Neural cell (in vitro differentiated cells): ENCODE measurements at regions not wholly inside any gene's neighbourhood (a gene's known extent, or its start where the extent isn't known, plus 50 kb on each side); places are given as distances from the start of the nearest gene placed in this dataset.
A peak's percentile ranks its signal among the peaks of the same experiment; 100 is the strongest.

ENCODE experiments used
- H2AFZ ChIP-seq: fragments of 200-600, 300-800 bp; sonication (generic), shearing (Covaris generic); 2 replicates; pipeline ENCODE4 v1.6.0; 2014; ENCODE audit warnings: low read depth, mild to moderate bottlenecking, antibody characterized with exemption, low read length, moderate library complexity
- H3F3A ChIP-seq: fragments of 200-600 bp; shearing (Covaris generic); 2 replicates; pipeline ENCODE4 v1.6.1; 2016; ENCODE audit warnings: mild to moderate bottlenecking, moderate library complexity, mixed read lengths, antibody characterized with exemption, low read length; ENCODE audit not compliant: insufficient read depth, poor library complexity, severe bottlenecking
- H3K27ac ChIP-seq: fragments of 200-600, 300-800 bp; sonication (generic), shearing (Covaris generic); 2 replicates; pipeline ENCODE4 v1.5.1; 2014; ENCODE audit warnings: mild to moderate bottlenecking, low read length, moderate library complexity
- H3K27me3 ChIP-seq: fragments of 300-800, 200-600 bp; sonication (generic), shearing (Covaris generic); 2 replicates; pipeline ENCODE4 v1.6.0; 2014; ENCODE audit warnings: mild to moderate bottlenecking, low read depth, low read length, moderate library complexity; ENCODE audit not compliant: insufficient read depth
- H3K36me3 ChIP-seq: fragments of 300-800, 200-600 bp; sonication (generic), shearing (Covaris generic); 2 replicates; pipeline ENCODE4 v1.5.1; 2014; ENCODE audit warnings: mild to moderate bottlenecking, antibody characterized with exemption, low read length, moderate library complexity; ENCODE audit not compliant: insufficient read depth
- H3K4me2 ChIP-seq: fragments of 300-800, 200-600 bp; sonication (generic), shearing (Covaris generic); 2 replicates; pipeline ENCODE4 v1.6.0; 2014; ENCODE audit warnings: mild to moderate bottlenecking, low read length
- H3K4me3 ChIP-seq: fragments of 300-800, 200-600 bp; sonication (generic), shearing (Covaris generic); 2 replicates; pipeline ENCODE4 v1.5.1; 2014; ENCODE audit warnings: mild to moderate bottlenecking, low read length, moderate library complexity
- H3K79me2 ChIP-seq: fragments of 200-600 bp; shearing (Covaris generic); replicated peaks from 2 replicates; pipeline ENCODE4 v1.6.0; 2014; ENCODE audit warnings: mild to moderate bottlenecking, low read length, moderate library complexity; ENCODE audit not compliant: insufficient read depth
- H3K9ac ChIP-seq: fragments of 300-800, 200-600 bp; sonication (generic), shearing (Covaris generic); 2 replicates; pipeline ENCODE4 v1.6.1; 2016; ENCODE audit warnings: mild to moderate bottlenecking, low read length, mixed read lengths
- H3K9me2 ChIP-seq: fragments of 200-600 bp; shearing (Covaris generic); 2 replicates; pipeline ENCODE4 v1.6.1; 2016; ENCODE audit warnings: mild to moderate bottlenecking, low read length, mixed read lengths; ENCODE audit not compliant: insufficient read depth
- H3K9me3 ChIP-seq: fragments of 200-600, 300-800 bp; sonication (generic), shearing (Covaris generic); 2 replicates; pipeline ENCODE4 v1.6.1; 2016; ENCODE audit warnings: mild to moderate bottlenecking, mixed run types, low read length, moderate library complexity, mixed read lengths
- H4K20me1 ChIP-seq: fragments of 200-600 bp; shearing (Covaris generic); 2 replicates; pipeline ENCODE4 v1.6.1; 2016; ENCODE audit warnings: mild to moderate bottlenecking, mixed run types; ENCODE audit not compliant: insufficient read depth
- CTCF ChIP-seq: fragments of 450-650 bp; IDR thresholded peaks from 2 replicates; pipeline ENCODE4 v1.5.1; 2014; ENCODE audit warnings: antibody characterized with exemption, mild to moderate bottlenecking, moderate library complexity; ENCODE audit not compliant: poor library complexity, severe bottlenecking
- EP300 ChIP-seq: fragments of 450-650 bp; conservative IDR thresholded peaks from 2 replicates; pipeline ENCODE4 v1.6.1; 2014; ENCODE audit warnings: antibody characterized with exemption, mild to moderate bottlenecking, moderate library complexity; ENCODE audit not compliant: poor library complexity, severe bottlenecking
- POLR2AphosphoS5 ChIP-seq: IDR thresholded peaks from 2 replicates; pipeline ENCODE4 v1.6.1; 2012
- RAD21 ChIP-seq: fragments of 450-650 bp; conservative IDR thresholded peaks from 2 replicates; pipeline ENCODE4 v1.6.1; 2014; ENCODE audit warnings: antibody characterized with exemption, mild to moderate bottlenecking, moderate library complexity
- SMC3 ChIP-seq: fragments of 450-650 bp; conservative IDR thresholded peaks from 2 replicates; pipeline ENCODE4 v1.6.1; 2014; ENCODE audit warnings: antibody characterized with exemption, mild to moderate bottlenecking, moderate library complexity; ENCODE audit not compliant: poor library complexity
- TF ChIP-seq, protein P1 (sequence below): IDR thresholded peaks from 2 replicates; pipeline ENCODE4 v1.6.1; 2012; ENCODE audit warnings: borderline replicate concordance

DNA sequence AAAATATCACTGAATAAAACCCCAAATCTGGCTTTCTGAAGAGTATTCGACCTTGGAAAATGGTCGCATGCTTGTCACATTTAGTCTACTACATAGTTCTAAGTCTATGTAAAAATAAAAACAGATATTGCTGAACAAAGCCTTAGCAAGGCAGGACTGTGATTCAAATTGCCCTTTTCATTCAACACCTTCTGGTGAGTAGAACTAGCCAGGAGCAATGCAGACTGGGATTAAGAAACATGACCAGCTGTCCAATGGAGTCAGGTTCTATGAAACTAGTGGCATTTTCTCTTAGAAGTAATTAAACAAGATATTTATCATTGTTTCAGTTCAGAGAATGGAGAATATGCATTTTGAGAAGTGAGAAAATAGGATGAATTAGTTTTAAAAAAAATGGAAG lies 1260.5 kb upstream of the ACVR2A start:
- H3K9me2 ChIP-seq, result no peaks in the 10 kb centered on the region
- H3K4me3 ChIP-seq, result no peak overlapping the region
- no peaks in the 10 kb centered on the region for H4K20me1 ChIP-seq
- no peaks in the 10 kb centered on the region for H3K27me3 ChIP-seq
- no peak for TF ChIP-seq SMC3
- TF ChIP-seq CTCF, result no peak
- no peak for TF ChIP-seq EP300
- no peak for TF ChIP-seq POLR2AphosphoS5
- no peaks in the 10 kb centered on the region for H3K9me3 ChIP-seq
- H3K9ac ChIP-seq, result no peak overlapping the region
- H3K4me2 ChIP-seq, result no peak overlapping the region
- H3K27ac ChIP-seq, result no peak overlapping the region
- H3F3A ChIP-seq, result no peaks in the 10 kb centered on the region
- no peaks in the 10 kb centered on the region for H3K36me3 ChIP-seq
- H3K79me2 ChIP-seq, result no peaks in the 10 kb centered on the region
- no peak overlapping the region for H2AFZ ChIP-seq

DNA sequence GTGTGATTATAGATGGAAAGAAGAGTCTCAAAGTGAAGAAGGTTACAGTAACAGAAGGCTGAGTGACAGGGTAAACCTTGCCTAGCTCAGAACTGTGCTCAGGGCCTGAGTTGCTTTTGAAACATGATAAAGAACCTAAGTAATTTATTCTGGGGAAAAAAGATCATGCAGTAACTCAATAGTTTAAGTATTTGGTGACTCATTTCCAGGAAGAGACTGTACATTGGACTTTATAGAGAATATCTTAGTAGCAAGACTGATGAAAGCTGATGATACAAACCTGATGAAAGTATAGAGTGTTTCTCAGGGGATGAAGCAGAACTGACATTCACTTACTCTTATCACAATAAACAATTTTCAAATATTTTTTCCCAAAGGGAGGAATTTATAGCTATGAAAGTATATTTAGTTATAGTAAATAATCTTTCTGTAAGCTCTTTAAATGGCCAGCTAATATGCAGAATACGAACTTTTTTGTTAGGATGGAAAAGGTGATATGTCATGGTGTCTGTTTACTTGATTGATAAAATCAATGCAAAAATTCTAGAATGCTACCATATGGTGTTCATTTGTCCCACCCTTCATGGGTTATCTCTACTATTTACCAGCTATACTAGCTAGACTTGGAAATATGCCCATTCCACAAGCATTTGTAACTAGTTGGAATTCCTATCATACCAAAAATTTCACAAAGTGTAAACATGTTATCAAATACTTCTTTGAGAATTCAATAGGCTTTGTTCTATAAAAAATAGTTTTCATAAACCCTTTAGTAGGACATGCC lies 1265.5 kb upstream of the ACVR2A start:
- H3K27ac ChIP-seq, result no peak overlapping the region
- H3F3A ChIP-seq, result no peaks in the 10 kb centered on the region
- no peak overlapping the region for H3K4me3 ChIP-seq
- no peak overlapping the region for H2AFZ ChIP-seq
- no peak overlapping the region for H3K9ac ChIP-seq
- no peaks in the 10 kb centered on the region for H3K9me2 ChIP-seq
- no peak overlapping the region for H3K4me2 ChIP-seq
- no peaks in the 10 kb centered on the region for H3K9me3 ChIP-seq
- no peaks in the 10 kb centered on the region for H3K27me3 ChIP-seq
- H4K20me1 ChIP-seq, result no peaks in the 10 kb centered on the region
- no peak for TF ChIP-seq RAD21
- TF ChIP-seq EP300, result no peak
- H3K79me2 ChIP-seq, result no peaks in the 10 kb centered on the region
- H3K36me3 ChIP-seq, result no peaks in the 10 kb centered on the region

DNA sequence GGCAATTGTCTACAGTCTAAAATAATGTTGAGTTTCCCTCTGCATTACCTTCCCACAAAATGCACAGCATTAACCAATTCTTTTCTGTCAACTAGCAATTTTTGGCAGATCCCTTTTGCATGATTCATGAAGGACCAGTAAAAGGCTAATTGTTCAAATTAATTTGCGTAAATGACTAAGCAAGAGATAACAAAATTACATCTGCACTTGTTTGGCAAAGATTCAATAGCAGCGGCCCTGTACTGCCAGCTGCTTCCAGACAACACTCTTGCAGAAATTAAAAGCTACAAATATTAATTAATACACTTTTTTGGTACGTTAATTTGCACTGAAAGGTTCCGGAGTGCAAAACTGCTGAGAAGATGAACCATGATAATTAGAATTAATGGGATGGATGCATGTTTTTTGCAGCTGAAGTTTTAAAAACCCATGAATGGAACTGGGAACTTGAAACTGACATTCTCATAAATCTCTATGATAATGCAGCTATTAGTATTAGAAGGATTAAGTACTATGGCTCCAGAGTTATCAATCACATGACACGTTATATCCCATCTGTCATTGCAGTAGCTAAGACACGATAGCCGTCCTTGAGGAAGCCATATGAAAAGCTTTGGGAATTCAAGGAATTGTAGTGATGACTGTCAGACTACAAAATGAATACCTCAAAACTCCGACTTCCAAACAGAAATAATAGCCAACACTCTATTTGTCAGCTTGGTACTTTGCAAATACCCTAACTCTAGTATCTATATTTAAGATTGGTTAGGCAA lies 1268.3 kb upstream of the ACVR2A start:
- Histone ChIP-seq H2AFZ (no peak overlapping the region), H3K4me2 (no peak overlapping the region), H3K27ac (no peak overlapping the region), H4K20me1 (no peaks in the 10 kb centered on the region), H3K4me3 (no peak overlapping the region), H3K9ac (no peak overlapping the region), H3K79me2 (no peaks in the 10 kb centered on the region), H3F3A (no peaks in the 10 kb centered on the region), H3K36me3 (no peaks in the 10 kb centered on the region), H3K27me3 (no peaks in the 10 kb centered on the region), H3K9me3 (no peaks in the 10 kb centered on the region), H3K9me2 (no peaks in the 10 kb centered on the region)
- no peak for TF ChIP-seq CTCF
- TF ChIP-seq EP300, result peak; percentile 33
- TF ChIP-seq, protein P1, sequence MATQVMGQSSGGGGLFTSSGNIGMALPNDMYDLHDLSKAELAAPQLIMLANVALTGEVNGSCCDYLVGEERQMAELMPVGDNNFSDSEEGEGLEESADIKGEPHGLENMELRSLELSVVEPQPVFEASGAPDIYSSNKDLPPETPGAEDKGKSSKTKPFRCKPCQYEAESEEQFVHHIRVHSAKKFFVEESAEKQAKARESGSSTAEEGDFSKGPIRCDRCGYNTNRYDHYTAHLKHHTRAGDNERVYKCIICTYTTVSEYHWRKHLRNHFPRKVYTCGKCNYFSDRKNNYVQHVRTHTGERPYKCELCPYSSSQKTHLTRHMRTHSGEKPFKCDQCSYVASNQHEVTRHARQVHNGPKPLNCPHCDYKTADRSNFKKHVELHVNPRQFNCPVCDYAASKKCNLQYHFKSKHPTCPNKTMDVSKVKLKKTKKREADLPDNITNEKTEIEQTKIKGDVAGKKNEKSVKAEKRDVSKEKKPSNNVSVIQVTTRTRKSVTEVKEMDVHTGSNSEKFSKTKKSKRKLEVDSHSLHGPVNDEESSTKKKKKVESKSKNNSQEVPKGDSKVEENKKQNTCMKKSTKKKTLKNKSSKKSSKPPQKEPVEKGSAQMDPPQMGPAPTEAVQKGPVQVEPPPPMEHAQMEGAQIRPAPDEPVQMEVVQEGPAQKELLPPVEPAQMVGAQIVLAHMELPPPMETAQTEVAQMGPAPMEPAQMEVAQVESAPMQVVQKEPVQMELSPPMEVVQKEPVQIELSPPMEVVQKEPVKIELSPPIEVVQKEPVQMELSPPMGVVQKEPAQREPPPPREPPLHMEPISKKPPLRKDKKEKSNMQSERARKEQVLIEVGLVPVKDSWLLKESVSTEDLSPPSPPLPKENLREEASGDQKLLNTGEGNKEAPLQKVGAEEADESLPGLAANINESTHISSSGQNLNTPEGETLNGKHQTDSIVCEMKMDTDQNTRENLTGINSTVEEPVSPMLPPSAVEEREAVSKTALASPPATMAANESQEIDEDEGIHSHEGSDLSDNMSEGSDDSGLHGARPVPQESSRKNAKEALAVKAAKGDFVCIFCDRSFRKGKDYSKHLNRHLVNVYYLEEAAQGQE, result peak; percentile 73
